ENCODE measurements at regions not wholly inside any gene's neighbourhood (a gene's known extent, or its start where the extent isn't known, plus 50 kb on each side); places are given as distances from the start of the nearest gene placed in this dataset.

- no peak overlapping the region for H3K4me3 ChIP-seq (ENCODE audit: control insufficient read depth, low read depth, low read length)
- no peak for DNase-seq (ENCODE audit: low read depth)
- TF ChIP-seq CTCF (IDR thresholded peaks at IDR 0.05; ENCODE audit: control insufficient read depth, insufficient read depth, low read depth, low read length, missing control alignments): no peak
These were observed 117.3 kb downstream of the GALR1 start for GRCh38 chr18:77366720-77367641.

- no peak overlapping the region for H3K4me3 ChIP-seq (ENCODE audit: control insufficient read depth, low read depth, low read length)
- TF ChIP-seq CTCF (IDR thresholded peaks at IDR 0.05; ENCODE audit: control insufficient read depth, insufficient read depth, low read depth, low read length, missing control alignments): no peak
- no peak for DNase-seq (ENCODE audit: low read depth)
These were observed 120.0 kb downstream of the GALR1 start for GRCh38 chr18:77369644-77370043.

- no peak overlapping the region for H3K4me3 ChIP-seq (ENCODE audit: control insufficient read depth, low read depth, low read length)
- TF ChIP-seq CTCF (IDR thresholded peaks at IDR 0.05; ENCODE audit: control insufficient read depth, insufficient read depth, low read depth, low read length, missing control alignments): no peak
- DNase-seq (ENCODE audit: low read depth): no peak
These were observed 124.2 kb downstream of the GALR1 start for GRCh38 chr18:77373730-77374445.

GRCh38 chr18:77374446-77374805 lies 124.8 kb downstream of the GALR1 start:
- TF ChIP-seq CTCF (IDR thresholded peaks at IDR 0.05; ENCODE audit: control insufficient read depth, insufficient read depth, low read depth, low read length, missing control alignments): no peak
- DNase-seq (ENCODE audit: low read depth): no peak
- H3K4me3 ChIP-seq (ENCODE audit: control insufficient read depth, low read depth, low read length): no peak overlapping the region

- no peak for DNase-seq (ENCODE audit: low read depth)
- H3K4me3 ChIP-seq (ENCODE audit: control insufficient read depth, low read depth, low read length): no peak overlapping the region
- no peak for TF ChIP-seq CTCF (IDR thresholded peaks at IDR 0.05; ENCODE audit: control insufficient read depth, insufficient read depth, low read depth, low read length, missing control alignments)
These were observed 126.5 kb downstream of the GALR1 start for GRCh38 chr18:77376043-77376732.

GRCh38 chr18:77376733-77377094 lies 127.1 kb downstream of the GALR1 start:
- H3K4me3 ChIP-seq (ENCODE audit: control insufficient read depth, low read depth, low read length): no peak overlapping the region
- no peak for TF ChIP-seq CTCF (IDR thresholded peaks at IDR 0.05; ENCODE audit: control insufficient read depth, insufficient read depth, low read depth, low read length, missing control alignments)
- DNase-seq (ENCODE audit: low read depth): no peak

All from AG09309 (cell line).